Heart right ventricle (tissue), 16 donors: ENCODE measurements at regions not wholly inside any gene's neighbourhood (a gene's known extent, or its start where the extent isn't known, plus 50 kb on each side); places are given as distances from the start of the nearest gene placed in this dataset.
"Not testable (repeated sequence)": the region's sequence is repeated elsewhere in the genome, so short reads cannot be mapped to it uniquely, and the experiment has no call there.

Source experiments
- ATAC-seq, 8 donors: fragments of 200-7000 bp; cut with Tn5 transposase; one replicate each; pipeline ENCODE4 v1.9.1; 2020; ENCODE audit warnings: mild to moderate bottlenecking in 8 of 8, moderate library complexity in 8 of 8, moderate number of reproducible peaks in 1 of 8
- DNase-seq, 2 donors: peaks; one replicate each; pipeline ENCODE4 v3.0.0-alpha.2; 2020
- H3K27ac ChIP-seq, 10 donors: fragments of 200-600 bp; sonication (generic) in 2 of 10; one replicate each; pipeline versions ENCODE4 v1.5.0 to v1.8.0; 2020 to 2022; ENCODE audit warnings: mild to moderate bottlenecking in 3 of 10
- H3K27me3 ChIP-seq, 7 donors: fragments of 200-600 bp; one replicate each; pipeline ENCODE4 v1.8.0; 2021 to 2022; ENCODE audit warnings: mild to moderate bottlenecking in 2 of 7
- H3K36me3 ChIP-seq, 9 donors: fragments of 200-600 bp; sonication (generic) in 1 of 9; one replicate each; pipeline versions ENCODE4 v1.5.0 to v1.8.0; 2020 to 2022; ENCODE audit warnings: mild to moderate bottlenecking in 2 of 9
- H3K4me1 ChIP-seq, 9 donors: fragments of 200-600 bp; sonication (generic) in 1 of 9; one replicate each; pipeline versions ENCODE4 v1.5.0 to v1.8.0; 2020 to 2022; ENCODE audit warnings: mild to moderate bottlenecking in 4 of 9
- H3K4me3 ChIP-seq, 10 donors: fragments of 200-600 bp; sonication (generic) in 2 of 10; one replicate each; pipeline versions ENCODE4 v1.5.0 to v1.8.0; 2020 to 2022; ENCODE audit warnings: mild to moderate bottlenecking in 7 of 10, moderate library complexity in 2 of 10
- H3K9me3 ChIP-seq, 11 donors: fragments of 200-600 bp in 10 of 11; sonication (generic) in 2 of 11; one replicate each; pipeline versions ENCODE4 v1.5.0 to v1.8.0; 2013 to 2022; ENCODE audit warnings: mild to moderate bottlenecking in 2 of 11, control low read depth in 1 of 11, moderate library complexity in 1 of 11
- WGBS, 2 donors: extraction: QIAGEN DNeasy Blood & Tissue Kit; methylation state at CpG; one replicate each; pipeline ENCODE4 v1.1.7; 2013; ENCODE audit warnings: inconsistent platforms in 1 of 2; 5-methylcytosine and 5-hydroxymethylcytosine counted together
- intact Hi-C, 10 donors: fragments of 100-400 bp; cut with DNase I; formaldehyde crosslinking; loops; one replicate each; pipeline versions ENCODE4 v1.11.1 to v1.14.2; 2022
- TF ChIP-seq, protein P1 (sequence below), 9 donors: fragments of 200-600 bp; sonication (generic) in 2 of 9; IDR thresholded peaks; one replicate each; pipeline versions ENCODE4 v1.5.0 to v1.8.0; 2021 to 2022; ENCODE audit warnings: antibody characterized with exemption in 9 of 9, mild to moderate bottlenecking in 5 of 9, moderate library complexity in 1 of 9
- donor health status: Arrhythmogenic right ventricular cardiomyopathy.
- donor health status: ischemic (EF 13 %, LVEDD 7.1; RV severe dilation, severe dysfunction).
- donor health status: healthy with polysubstance abuse.
- donor health status: DM: no; HTN: yes; CAD: no.
- donor health status: DM: no; HTN: no; CAD: no.
- donor health status: ischemic (EF 25% LVEDD 6.9; RV normal size, moderate dysfunction).
- donor health status: ischemic (EF 25% LVEDD 5.7; RV mildly dilated, moderate dysfunction).
- donor health status: healthy.
- donor health status: DM: yes; HTN: yes; CAD: no.
- donor health status: Ischemic cardiomyopathy.
- donor health status: ischemic (EF 35%, LVEDD 5.7; RV mildly dilated, moderate dysfunction).
- donor health status: nonischemic (EF 11% LVEDD 7.7; RV severe dilation, severe dysfunction).
- donor health status: DM: yes; HTN: yes; CAD: no.
- donor health status: PGD.
- donor health status: ischemic (EF 29% LVEDD 5.4; RV normal size, mild dysfunction).
- donor health status: nonischemic (EF 23%, LVEDD 6.1; RV moderate dilation, normal function).

DNA sequence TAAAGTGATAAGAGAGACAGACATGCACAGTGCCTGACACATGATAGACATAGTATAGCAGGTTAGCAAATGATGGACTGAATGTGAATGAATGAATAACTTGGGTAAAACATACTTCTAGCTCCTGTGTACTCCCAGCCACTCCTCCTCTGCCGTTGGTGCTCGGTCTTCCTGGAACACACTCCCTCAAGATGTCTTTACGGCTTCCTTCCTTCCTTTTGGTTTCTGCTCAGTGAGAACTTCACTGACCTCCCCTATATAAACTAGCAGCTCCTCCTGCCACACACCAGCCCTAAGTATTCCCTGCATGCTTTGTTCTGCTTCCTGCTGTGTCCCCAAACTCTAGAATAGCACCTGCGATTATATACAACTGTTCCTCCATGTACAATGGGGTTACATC is 50.2 kb downstream of the RAD54L2 start:
- no peak for ATAC-seq
- Histone ChIP-seq H3K36me3 (peaks cover 0 to 37% (median 5%) of the 10 kb centered on the region in 9 donors), H3K27ac (no peak overlapping the region), H3K4me3 (no peak overlapping the region), H3K27me3 (no peaks in the 10 kb centered on the region), H3K9me3 (no peaks in the 10 kb centered on the region), H3K4me1 (peaks cover 0 to 10% (median 0%) of the 10 kb centered on the region in 9 donors)
- no peak for DNase-seq
- WGBS, 2 donors = 63 to 66% methylated on average over 4 of the region's 4 CpGs
- intact Hi-C loops = no loop called here
- TF ChIP-seq, protein P1, sequence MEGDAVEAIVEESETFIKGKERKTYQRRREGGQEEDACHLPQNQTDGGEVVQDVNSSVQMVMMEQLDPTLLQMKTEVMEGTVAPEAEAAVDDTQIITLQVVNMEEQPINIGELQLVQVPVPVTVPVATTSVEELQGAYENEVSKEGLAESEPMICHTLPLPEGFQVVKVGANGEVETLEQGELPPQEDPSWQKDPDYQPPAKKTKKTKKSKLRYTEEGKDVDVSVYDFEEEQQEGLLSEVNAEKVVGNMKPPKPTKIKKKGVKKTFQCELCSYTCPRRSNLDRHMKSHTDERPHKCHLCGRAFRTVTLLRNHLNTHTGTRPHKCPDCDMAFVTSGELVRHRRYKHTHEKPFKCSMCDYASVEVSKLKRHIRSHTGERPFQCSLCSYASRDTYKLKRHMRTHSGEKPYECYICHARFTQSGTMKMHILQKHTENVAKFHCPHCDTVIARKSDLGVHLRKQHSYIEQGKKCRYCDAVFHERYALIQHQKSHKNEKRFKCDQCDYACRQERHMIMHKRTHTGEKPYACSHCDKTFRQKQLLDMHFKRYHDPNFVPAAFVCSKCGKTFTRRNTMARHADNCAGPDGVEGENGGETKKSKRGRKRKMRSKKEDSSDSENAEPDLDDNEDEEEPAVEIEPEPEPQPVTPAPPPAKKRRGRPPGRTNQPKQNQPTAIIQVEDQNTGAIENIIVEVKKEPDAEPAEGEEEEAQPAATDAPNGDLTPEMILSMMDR (IDR thresholded peaks at IDR 0.05) = no peak

DNA sequence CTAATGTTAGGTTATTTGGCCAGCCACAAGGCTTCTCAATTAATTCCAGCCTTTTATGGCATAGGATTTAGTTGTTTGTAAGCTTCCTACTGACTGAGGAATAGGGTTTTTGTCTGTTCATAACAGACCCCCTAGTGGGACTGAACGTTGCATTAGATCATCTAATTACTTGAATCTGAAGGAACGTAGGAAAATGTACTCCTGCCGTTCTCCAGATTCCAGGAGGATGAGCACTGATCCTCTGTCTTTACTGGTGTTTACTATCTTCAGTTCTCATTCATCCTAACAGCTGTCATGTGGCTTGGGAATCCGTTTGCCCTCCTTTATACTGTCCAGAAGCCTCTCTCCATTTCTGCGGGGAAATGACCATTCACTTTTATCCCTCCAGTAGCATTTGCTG is 52.7 kb downstream of the RAD54L2 start:
- DNase-seq (no peak), ATAC-seq (no peak)
- no peaks in the 10 kb centered on the region for H3K27me3 ChIP-seq
- H3K9me3 ChIP-seq = no peaks in the 10 kb centered on the region
- peaks cover 0 to 10% (median 0%) of the 10 kb centered on the region in 9 donors for H3K4me1 ChIP-seq
- TF ChIP-seq, protein P1 (IDR thresholded peaks at IDR 0.05) = no peak
- H3K36me3 ChIP-seq = peaks cover 0 to 37% (median 5%) of the 10 kb centered on the region in 9 donors
- no peak overlapping the region for H3K27ac ChIP-seq
- 70 to 72% methylated on average over 5 of the region's 5 CpGs for WGBS, 2 donors
- intact Hi-C loops = no loop called here
- H3K4me3 ChIP-seq = no peak overlapping the region

DNA sequence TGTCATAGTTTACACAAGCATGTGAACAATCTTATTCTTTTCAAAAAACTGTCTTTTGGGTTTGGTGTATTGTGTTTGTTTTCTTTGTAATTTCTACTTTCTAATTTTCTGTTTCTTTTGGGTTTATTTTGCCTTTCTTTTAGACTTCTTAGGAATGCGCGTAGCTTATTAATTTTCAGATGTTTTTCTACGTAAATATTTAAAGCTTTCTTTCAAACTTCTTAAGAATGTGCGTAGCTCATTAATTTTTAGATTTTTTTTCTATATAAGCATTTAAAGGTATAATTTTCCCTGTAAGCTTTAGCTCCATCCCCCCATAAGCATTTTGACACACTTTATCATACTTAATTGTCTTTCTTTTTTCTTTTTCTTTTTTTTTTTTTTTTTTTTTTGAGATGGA is 55.2 kb downstream of the RAD54L2 start:
- 99% methylated on average over 4 of the region's 4 CpGs for WGBS, 2 donors
- H3K9me3 ChIP-seq = no peaks in the 10 kb centered on the region
- intact Hi-C loops = no loop called here
- peaks cover 0 to 7% (median 0%) of the 10 kb centered on the region in 9 donors for H3K4me1 ChIP-seq
- DNase-seq = no peak
- peaks cover 0 to 51% (median 5%) of the 10 kb centered on the region in 9 donors for H3K36me3 ChIP-seq
- H3K27ac ChIP-seq = no peak overlapping the region
- no peak for ATAC-seq
- no peak overlapping the region for H3K4me3 ChIP-seq
- TF ChIP-seq, protein P1 (IDR thresholded peaks at IDR 0.05) = no peak
- no peaks in the 10 kb centered on the region for H3K27me3 ChIP-seq

DNA sequence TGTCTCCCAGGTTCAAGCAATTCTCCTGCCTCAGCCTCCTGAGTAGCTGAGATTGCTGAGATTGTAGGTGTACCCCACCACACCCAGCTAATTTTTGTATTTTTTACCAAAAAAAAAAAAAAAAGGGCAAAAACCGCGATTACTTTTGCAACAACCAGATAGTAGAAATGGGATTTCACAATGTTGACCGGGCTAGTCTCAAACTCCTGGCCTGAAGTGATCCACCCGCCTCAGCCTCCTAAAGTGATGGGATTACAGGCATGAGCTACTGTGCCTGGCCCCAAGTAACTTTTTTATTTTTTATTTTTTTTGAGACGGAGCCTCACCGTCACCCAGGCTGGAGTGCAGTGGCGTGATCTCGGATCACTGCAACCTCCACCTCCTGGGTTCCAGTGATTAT is 61.1 kb downstream of the RAD54L2 start:
- H3K27me3 ChIP-seq, H3K9me3 ChIP-seq, H3K4me1 ChIP-seq, H3K27ac ChIP-seq, intact Hi-C loops, H3K4me3 ChIP-seq, ATAC-seq, DNase-seq: not testable (repeated sequence)
- H3K36me3 ChIP-seq = peaks cover 0 to 26% (median 0%) of the 10 kb centered on the region in 9 donors
- WGBS, 2 donors = 96 to 98% methylated on average over 8 of the region's 8 CpGs

DNA sequence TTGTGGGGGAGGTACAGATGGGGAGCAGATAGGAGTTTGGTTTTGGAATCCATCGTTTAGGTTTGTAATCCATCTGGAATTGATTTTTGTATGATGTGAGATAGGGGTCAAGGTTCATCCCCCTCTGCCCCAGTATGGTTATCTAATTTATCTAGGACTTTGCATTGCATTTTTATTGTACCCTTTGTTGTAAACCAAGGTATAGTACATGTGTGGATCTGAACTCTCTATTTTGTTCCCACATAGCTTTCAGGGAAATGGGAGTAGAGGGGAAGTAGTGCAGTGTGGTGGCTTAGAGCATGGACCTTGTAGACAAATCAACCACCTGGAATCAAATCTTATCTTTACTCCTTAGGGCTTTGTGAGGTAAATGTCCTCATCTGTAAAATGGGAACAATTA is 65.7 kb downstream of the RAD54L2 start:
- WGBS, 2 donors = 70 to 78% methylated on average over 1 of the region's 1 CpG
- Histone ChIP-seq H3K9me3 (no peaks in the 10 kb centered on the region), H3K27ac (no peak overlapping the region), H3K27me3 (no peaks in the 10 kb centered on the region), H3K36me3 (peaks cover 0 to 7% (median 0%) of the 10 kb centered on the region in 9 donors), H3K4me1 (no peaks in the 10 kb centered on the region), H3K4me3 (no peak overlapping the region)
- ATAC-seq (no peak), DNase-seq (no peak)
- TF ChIP-seq, protein P1 (IDR thresholded peaks at IDR 0.05) = no peak
- intact Hi-C loops = no loop called here
